ENCODE measurements at regions not wholly inside any gene's neighbourhood (a gene's known extent, or its start where the extent isn't known, plus 50 kb on each side); places are given as distances from the start of the nearest gene placed in this dataset.
"Not testable (repeated sequence)": the region's sequence is repeated elsewhere in the genome, so short reads cannot be mapped to it uniquely, and the experiment has no call there.

DNA sequence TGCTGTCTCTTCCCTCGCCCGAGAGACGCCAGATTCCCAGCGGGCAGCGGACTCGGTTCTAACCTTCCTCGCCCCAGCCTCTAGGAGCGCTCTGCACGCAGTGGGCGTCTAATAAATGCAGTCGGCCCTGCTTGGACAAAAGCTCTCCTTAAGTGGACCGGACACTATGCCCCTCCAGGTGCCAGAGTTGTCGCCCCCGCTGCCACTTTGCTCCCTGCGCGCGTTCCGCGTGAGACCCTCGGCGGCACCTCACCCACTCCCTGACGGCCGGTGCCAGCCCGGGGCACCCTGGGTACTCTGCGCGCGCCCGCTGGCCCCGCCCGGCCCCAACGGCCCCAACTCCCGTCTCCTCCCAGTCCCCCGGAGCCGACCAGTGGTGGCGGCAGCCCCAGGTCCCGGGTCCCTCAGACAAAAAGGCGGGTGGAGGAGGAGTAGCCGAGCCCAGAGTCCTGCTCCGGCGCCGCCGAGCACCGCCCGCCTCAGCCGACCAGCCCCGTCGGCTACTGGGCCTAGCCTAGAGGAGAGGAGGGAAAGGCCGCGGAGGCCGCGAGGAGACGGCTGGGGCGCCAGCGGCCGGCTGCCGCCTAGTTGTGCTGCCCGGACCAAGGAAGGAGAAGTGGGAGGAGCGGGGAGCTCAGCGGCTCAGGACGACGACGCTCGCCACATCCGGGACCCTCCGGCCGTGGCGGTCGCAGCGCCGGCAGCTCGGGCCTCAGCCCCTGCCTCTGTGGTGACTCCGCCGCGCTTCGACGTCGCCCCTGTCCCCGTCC lies 123.0 kb downstream of the GOSR1 start:
- ATAC-seq, result peak; percentile 97
- peak; percentile 84 for TF ChIP-seq POLR2AphosphoS5 (IDR thresholded peaks at IDR 0.05)
- TF ChIP-seq, protein P1, sequence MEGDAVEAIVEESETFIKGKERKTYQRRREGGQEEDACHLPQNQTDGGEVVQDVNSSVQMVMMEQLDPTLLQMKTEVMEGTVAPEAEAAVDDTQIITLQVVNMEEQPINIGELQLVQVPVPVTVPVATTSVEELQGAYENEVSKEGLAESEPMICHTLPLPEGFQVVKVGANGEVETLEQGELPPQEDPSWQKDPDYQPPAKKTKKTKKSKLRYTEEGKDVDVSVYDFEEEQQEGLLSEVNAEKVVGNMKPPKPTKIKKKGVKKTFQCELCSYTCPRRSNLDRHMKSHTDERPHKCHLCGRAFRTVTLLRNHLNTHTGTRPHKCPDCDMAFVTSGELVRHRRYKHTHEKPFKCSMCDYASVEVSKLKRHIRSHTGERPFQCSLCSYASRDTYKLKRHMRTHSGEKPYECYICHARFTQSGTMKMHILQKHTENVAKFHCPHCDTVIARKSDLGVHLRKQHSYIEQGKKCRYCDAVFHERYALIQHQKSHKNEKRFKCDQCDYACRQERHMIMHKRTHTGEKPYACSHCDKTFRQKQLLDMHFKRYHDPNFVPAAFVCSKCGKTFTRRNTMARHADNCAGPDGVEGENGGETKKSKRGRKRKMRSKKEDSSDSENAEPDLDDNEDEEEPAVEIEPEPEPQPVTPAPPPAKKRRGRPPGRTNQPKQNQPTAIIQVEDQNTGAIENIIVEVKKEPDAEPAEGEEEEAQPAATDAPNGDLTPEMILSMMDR (IDR thresholded peaks at IDR 0.05), result peak; percentile 43 to 65 (median 52)
- peak; percentile 84 to 87 for TF ChIP-seq POLR2A (IDR thresholded peaks at IDR 0.05)
- TF ChIP-seq EP300 (IDR thresholded peaks at IDR 0.05), result no peak
- Histone ChIP-seq H3K9me3 (no peaks in the 10 kb centered on the region), H3K27me3 (no peaks in the 10 kb centered on the region), H3K36me3 (no peaks in the 10 kb centered on the region), H3K4me1 (peaks cover 0 to 28% (median 3%) of the 10 kb centered on the region in 3 donors), H3K27ac (peak overlapping the region; percentile 95 to 99 (median 98)), H3K4me3 (peak overlapping the region; percentile 76 to 96)
- 0% methylated on average over 2 of the region's 78 CpGs; no CpG with 5 or more reads in 1 of the 2 donors for WGBS, 2 donors (ENCODE audit: low coverage in 1 of 2)

DNA sequence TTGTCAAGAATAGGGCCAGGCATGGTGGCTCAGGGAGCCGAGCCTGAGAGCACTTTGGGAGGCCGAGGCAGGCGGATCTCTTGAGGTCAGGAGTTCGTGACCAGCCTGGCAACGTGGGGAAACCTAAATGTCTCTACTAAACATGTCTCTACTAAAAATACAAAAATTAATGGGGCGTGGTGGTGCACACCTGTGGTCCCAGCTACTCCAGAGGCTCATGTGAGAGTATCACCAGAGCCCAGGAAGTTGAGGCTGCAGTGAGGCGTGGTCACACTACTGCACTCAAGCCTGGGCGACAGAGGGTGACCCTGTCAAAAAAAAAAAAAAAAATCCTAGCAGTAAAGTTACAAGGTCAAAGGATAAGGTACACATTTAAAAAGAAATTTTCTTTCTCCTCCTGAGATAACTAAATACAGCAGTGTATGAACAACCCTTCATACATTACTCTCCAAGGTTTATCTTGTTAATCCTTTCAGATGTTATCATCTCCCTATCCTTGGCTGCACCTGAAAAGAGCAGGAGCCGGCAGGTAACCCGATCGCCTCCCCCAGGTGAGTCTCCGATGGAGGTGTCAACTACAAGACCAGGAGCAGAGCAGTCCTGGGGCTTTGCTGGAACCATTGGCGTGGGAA lies 122.3 kb downstream of the GOSR1 start:
- Histone ChIP-seq H3K4me1 (peaks cover 0 to 28% (median 3%) of the 10 kb centered on the region in 3 donors), H3K27ac (peak overlapping the region; percentile 95 to 99 (median 98)), H3K4me3 (peak overlapping the region; percentile 76 to 96), H3K27me3 (no peaks in the 10 kb centered on the region), H3K9me3 (no peaks in the 10 kb centered on the region), H3K36me3 (no peaks in the 10 kb centered on the region)
- TF ChIP-seq, protein P1 (IDR thresholded peaks at IDR 0.05), result no peak
- no peak for TF ChIP-seq EP300 (IDR thresholded peaks at IDR 0.05)
- TF ChIP-seq POLR2AphosphoS5 (IDR thresholded peaks at IDR 0.05), result no peak
- no peak for TF ChIP-seq POLR2A (IDR thresholded peaks at IDR 0.05)
- WGBS, 2 donors (ENCODE audit: low coverage in 1 of 2), result 0 to 41% methylated on average over 4 to 12 of the region's 13 CpGs
- ATAC-seq, result no peak

DNA sequence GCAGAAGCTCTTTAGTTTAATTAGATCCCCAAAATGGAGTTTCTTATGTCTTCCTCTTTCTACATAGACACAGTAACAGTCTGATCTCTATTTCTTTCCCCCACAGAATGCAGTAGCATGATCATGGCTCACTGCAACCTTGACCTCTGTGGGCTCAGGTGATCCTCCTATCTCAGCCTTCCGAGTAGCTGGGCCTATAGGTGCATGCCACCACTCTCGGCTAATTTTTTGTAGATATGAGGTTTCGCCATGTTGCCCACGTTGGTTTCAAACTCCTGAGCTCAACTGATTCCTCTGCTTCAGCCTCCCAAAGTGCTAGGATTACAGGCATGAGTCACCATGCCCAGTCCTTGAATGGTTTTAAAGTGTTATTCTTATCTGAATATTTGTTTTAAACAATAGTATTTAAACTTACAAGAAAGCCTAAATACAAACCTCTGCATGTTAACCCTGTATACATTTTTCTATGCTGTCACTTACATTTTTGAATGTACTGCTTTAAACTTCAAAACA lies 120.6 kb downstream of the GOSR1 start:
- Histone ChIP-seq H3K4me1 (peaks cover 0 to 18% (median 3%) of the 10 kb centered on the region in 3 donors), H3K4me3 (no peak overlapping the region), H3K36me3 (no peaks in the 10 kb centered on the region), H3K27me3 (no peaks in the 10 kb centered on the region), H3K27ac (no peak overlapping the region), H3K9me3 (no peaks in the 10 kb centered on the region)
- TF ChIP-seq, protein P1 (IDR thresholded peaks at IDR 0.05), result no peak
- TF ChIP-seq POLR2AphosphoS5 (IDR thresholded peaks at IDR 0.05) (no peak), EP300 (IDR thresholded peaks at IDR 0.05) (no peak), POLR2A (IDR thresholded peaks at IDR 0.05) (no peak)
- whole genome bisulfite sequencing, 2 donors (ENCODE audit: low coverage in 1 of 2), result 79% methylated on average over 3 of the region's 4 CpGs; no CpG with 5 or more reads in 1 of the 2 donors
- ATAC-seq, result no peak

DNA sequence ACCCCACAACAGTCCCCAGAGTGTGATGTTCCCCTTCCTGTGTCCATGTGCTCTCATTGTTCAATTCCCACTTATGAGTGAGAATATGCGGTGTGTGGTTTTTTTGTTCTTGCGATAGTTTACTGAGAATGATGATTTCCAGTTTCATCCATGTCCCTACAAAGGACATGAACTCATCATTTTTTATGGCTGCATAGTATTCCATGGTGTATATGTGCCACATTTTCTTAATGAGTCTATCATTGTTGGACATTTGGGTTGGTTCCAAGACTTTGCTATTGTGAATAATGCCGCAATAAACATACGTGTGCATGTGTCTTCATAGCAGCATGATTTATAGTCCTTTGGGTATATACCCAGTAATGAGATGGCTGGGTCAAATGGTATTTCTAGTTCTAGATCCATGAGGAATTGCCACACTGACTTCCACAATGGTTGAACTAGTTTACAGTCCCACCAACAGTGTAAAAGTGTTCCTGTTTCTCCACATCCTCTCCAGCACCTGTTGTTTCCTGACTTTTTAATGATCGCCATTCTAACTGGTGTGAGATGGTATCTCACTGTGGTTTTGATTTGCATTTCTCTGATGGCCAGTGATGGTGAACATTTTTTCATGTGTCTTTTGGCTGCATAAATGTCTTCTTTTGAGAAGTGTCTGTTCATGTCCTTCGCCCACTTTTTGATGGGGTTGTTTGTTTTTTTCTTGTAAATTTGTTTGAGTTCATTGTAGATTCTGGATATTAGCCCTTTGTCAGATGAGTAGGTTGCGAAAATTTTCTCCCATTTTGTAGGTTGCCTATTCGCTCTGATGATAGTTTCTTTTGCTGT lies 120.0 kb downstream of the GOSR1 start:
- not testable (repeated sequence) for H3K9me3 ChIP-seq, H3K27ac ChIP-seq, H3K27me3 ChIP-seq, ATAC-seq, H3K4me3 ChIP-seq, H3K36me3 ChIP-seq
- 94 to 96% methylated on average over 2 to 5 of the region's 8 CpGs for WGBS, 2 donors (ENCODE audit: low coverage in 1 of 2)
- peaks cover 0 to 12% (median 2%) of the 10 kb centered on the region in 3 donors for H3K4me1 ChIP-seq

DNA sequence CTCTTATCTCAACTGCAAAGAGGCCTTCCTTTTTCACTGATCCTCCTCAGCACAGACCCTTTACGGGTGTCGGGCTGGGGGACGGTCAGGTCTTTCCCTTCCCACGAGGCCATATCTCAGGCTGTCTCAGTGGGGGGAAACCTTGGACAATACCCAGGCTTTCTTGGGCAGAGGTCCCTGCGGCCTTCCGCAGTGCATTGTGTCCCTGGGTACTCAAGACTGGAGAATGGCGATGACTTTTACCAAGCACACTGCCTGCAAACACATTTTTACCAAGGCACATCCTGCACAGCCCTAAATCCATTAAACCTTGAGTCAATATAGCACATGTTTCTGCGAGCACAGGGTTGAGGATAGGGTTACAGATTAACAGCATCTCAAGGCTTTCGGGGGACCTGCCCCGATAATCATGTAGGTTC lies 117.8 kb downstream of the GOSR1 start:
- not testable (repeated sequence) for H3K27ac ChIP-seq, H3K4me3 ChIP-seq, ATAC-seq, H3K36me3 ChIP-seq, H3K4me1 ChIP-seq, H3K27me3 ChIP-seq, H3K9me3 ChIP-seq
- 95 to 96% methylated on average over 6 of the region's 10 CpGs for WGBS, 2 donors (ENCODE audit: low coverage in 1 of 2)
